ENCODE measurements at regions not wholly inside any gene's neighbourhood (a gene's known extent, or its start where the extent isn't known, plus 50 kb on each side); places are given as distances from the start of the nearest gene placed in this dataset.

DNA sequence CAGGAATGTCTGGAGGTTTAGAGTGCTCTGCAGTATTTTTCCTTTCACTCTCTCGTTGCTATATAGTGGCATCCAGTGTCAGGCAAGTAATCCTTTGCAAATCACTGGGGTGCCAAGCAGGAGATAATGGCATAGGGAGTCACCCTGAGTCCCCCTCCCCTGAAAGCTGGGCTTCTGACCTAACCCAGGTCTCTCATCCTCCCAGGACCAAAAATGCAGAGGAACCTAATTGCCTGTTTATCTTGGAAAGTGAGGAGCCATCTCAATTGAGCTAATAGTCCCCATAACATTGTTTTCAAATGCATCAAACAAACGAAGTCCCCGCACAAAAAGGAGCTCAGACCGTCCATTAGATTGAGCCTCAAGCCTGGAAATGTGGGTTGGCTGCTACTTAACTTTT, 368.0 kb upstream of the IRX2 start:
- FAIRE-seq (no peak), DNase-seq (ENCODE audit: extremely low read depth in 1 of 4, low spot score in 3 of 4) (no peak), ATAC-seq (no peak)
- Histone ChIP-seq H3K79me2 (ENCODE audit: control insufficient read depth, insufficient read depth, low read length) (no peaks in the 10 kb centered on the region), H4K20me1 (replicated peaks; ENCODE audit: control insufficient read depth, insufficient read depth, low read length) (no peaks in the 10 kb centered on the region; the same call in 1 of the 2 replicates), H3K9me1 (ENCODE audit: control insufficient read depth, insufficient read depth, low read length) (no peaks in the 10 kb centered on the region), H3K27me3 (ENCODE audit: control insufficient read depth in 2 of 2, insufficient read depth in 2 of 2, low read length in 2 of 2) (peaks cover 7 to 29% of the 10 kb centered on the region in 2 experiments; a peak in 3 of 5 replicates), H2AFZ (ENCODE audit: low read depth, low read length) (no peak overlapping the region), H3K36me3 (ENCODE audit: control insufficient read depth, insufficient read depth, low read length) (no peaks in the 10 kb centered on the region), H3K9ac (ENCODE audit: insufficient read depth in 1 of 2, low read depth in 2 of 2, low read length in 2 of 2) (no peak overlapping the region), H3K27ac (ENCODE audit: extremely low read depth, low read depth, low read length) (no peak overlapping the region), H3K4me3 (no peak overlapping the region), H3K4me1 (replicated peaks in 1 of 2; ENCODE audit: control insufficient read depth in 2 of 2, insufficient read depth in 2 of 2, low read length in 2 of 2) (no peaks in the 10 kb centered on the region), H3K4me2 (ENCODE audit: insufficient read depth, low read length) (no peak overlapping the region), H3K9me3 (replicated peaks; ENCODE audit: control insufficient read depth, insufficient read depth, low read depth, low read length) (no peaks in the 10 kb centered on the region)
- in situ Hi-C loops (cut with MboI) (no loop called here), intact Hi-C loops (cut with micrococcal nuclease) (no loop called here)
- CTCF ChIA-PET (ENCODE audit: low intra/inter-chr PET ratio) = no interaction called here
- POLR2A ChIA-PET = interaction anchor here (0.7 kb wide), 1 partner anchor 350 kb away, joined by 3 read pairs; no protein-coding TSS in a partner anchor
- no TSS peak for BruUV-seq (replicated peaks)
- WGBS (ENCODE audit: insufficient coverage, low coverage, missing lambda C conversion rate) = 0% methylated on average over 4 of the region's 4 CpGs
- TF ChIP-seq CREB1 (IDR thresholded peaks at IDR 0.05) (no peak), CREB1 (CRISPR knock-in tag; IDR thresholded peaks at IDR 0.05) (no peak), KLF16 (IDR thresholded peaks at IDR 0.05) (no peak), MCM2 (IDR thresholded peaks at IDR 0.05; ENCODE audit: low read depth) (no peak), ZNF175 (CRISPR knock-in tag; IDR thresholded peaks at IDR 0.05; ENCODE audit: low read depth) (no peak), ARNT (IDR thresholded peaks at IDR 0.05) (no peak), ZFP30 (CRISPR knock-in tag; IDR thresholded peaks at IDR 0.05; ENCODE audit: borderline replicate concordance) (no peak), MYC (IDR thresholded peaks at IDR 0.05; ENCODE audit: low read depth, low read length) (no peak), MYC (CRISPR knock-in tag; IDR thresholded peaks at IDR 0.05; ENCODE audit: borderline replicate concordance, low read depth) (no peak), HOXB6 (CRISPR knock-in tag; IDR thresholded peaks at IDR 0.05; ENCODE audit: borderline replicate concordance) (no peak)
- TF ChIP-seq, protein P1, sequence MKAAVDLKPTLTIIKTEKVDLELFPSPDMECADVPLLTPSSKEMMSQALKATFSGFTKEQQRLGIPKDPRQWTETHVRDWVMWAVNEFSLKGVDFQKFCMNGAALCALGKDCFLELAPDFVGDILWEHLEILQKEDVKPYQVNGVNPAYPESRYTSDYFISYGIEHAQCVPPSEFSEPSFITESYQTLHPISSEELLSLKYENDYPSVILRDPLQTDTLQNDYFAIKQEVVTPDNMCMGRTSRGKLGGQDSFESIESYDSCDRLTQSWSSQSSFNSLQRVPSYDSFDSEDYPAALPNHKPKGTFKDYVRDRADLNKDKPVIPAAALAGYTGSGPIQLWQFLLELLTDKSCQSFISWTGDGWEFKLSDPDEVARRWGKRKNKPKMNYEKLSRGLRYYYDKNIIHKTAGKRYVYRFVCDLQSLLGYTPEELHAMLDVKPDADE (conservative IDR thresholded peaks at IDR 0.05; ENCODE audit: control insufficient read depth, low read depth, low read length) = no peak
- TF ChIP-seq, protein P2, sequence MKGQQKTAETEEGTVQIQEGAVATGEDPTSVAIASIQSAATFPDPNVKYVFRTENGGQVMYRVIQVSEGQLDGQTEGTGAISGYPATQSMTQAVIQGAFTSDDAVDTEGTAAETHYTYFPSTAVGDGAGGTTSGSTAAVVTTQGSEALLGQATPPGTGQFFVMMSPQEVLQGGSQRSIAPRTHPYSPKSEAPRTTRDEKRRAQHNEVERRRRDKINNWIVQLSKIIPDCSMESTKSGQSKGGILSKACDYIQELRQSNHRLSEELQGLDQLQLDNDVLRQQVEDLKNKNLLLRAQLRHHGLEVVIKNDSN (CRISPR knock-in tag; IDR thresholded peaks at IDR 0.05) = no peak
